Activated CD4-positive, alpha-beta T cell treated with anti-CD3 and anti-CD28 coated beads for 1 hour (primary cell): ENCODE measurements at regions not wholly inside any gene's neighbourhood (a gene's known extent, or its start where the extent isn't known, plus 50 kb on each side); places are given as distances from the start of the nearest gene placed in this dataset.

Experiments
- DNase-seq: peaks from one replicate; pipeline ENCODE4 v3.0.0-alpha.2; 2020

- no peak for DNase-seq
These were observed 54.7 kb upstream of the CRHR1 start for GRCh38 chr17:45729294-45729907.

GRCh38 chr17:45730192-45730591 is 53.9 kb upstream of the CRHR1 start:
- DNase-seq = no peak

DNA sequence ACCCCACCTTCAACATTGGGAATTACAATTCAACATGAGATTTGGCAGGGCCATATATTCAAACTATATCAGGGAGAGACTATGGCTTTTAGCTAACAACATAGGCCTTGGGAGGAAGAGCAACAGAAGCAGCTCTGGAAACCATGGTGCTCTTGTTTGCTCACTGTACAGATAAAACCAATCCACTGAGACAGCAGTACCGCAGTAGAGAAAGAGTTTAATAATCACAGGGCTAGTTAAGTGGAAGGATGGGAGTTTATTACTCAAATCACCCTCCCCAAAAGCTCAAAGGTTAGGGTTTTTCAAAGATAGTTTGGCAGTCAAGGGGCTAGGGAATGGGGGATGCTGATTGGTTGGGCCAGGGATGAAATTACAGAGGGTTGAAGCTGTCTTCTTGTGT is 52.7 kb upstream of the CRHR1 start:
- no peak for DNase-seq

- DNase-seq = no peak
These were observed 51.1 kb upstream of the CRHR1 start for GRCh38 chr17:45732926-45733505.

GRCh38 chr17:45733781-45734180 is 50.3 kb upstream of the CRHR1 start:
- DNase-seq = no peak
